ENCODE measurements at regions not wholly inside any gene's neighbourhood (a gene's known extent, or its start where the extent isn't known, plus 50 kb on each side); places are given as distances from the start of the nearest gene placed in this dataset.

- Histone ChIP-seq H3K27me3 (ENCODE audit: insufficient read depth, poor library complexity, severe bottlenecking) (no peaks in the 10 kb centered on the region), H3K27ac (replicated peaks) (no peak overlapping the region), H3K4me3 (replicated peaks; ENCODE audit: insufficient read depth, low read length) (no peak overlapping the region)
- peak in 1 of 2 experiments; percentile 40 for DNase-seq (ENCODE audit: low read depth in 1 of 2, low spot score in 1 of 2)
- TF ChIP-seq SPI1 (IDR thresholded peaks at IDR 0.05; ENCODE audit: borderline replicate concordance, low read depth), result no peak
These were observed 214.9 kb downstream of the HLX start for GRCh38 chr1:221093903-221094791.

GRCh38 chr1:221097479-221098281, 218.4 kb downstream of the HLX start:
- DNase-seq (ENCODE audit: low read depth in 1 of 2, low spot score in 1 of 2), result peak; percentile 85 to 87
- peak overlapping the region; percentile 38 for H3K27ac ChIP-seq (replicated peaks)

GRCh38 chr1:221098471-221099405, 219.5 kb downstream of the HLX start:
- Histone ChIP-seq H3K27ac (replicated peaks) (peak overlapping the region; percentile 36; the same call in 1 of the 2 replicates), H3K27me3 (ENCODE audit: insufficient read depth, poor library complexity, severe bottlenecking) (no peaks in the 10 kb centered on the region), H3K4me3 (replicated peaks; ENCODE audit: insufficient read depth, low read length) (no peak overlapping the region)
- no peak for TF ChIP-seq CTCF (IDR thresholded peaks at IDR 0.05; ENCODE audit: insufficient read depth, low read length)
- peak; percentile 43; the same call in 1 of the 2 replicates for TF ChIP-seq POLR2AphosphoS5 (IDR thresholded peaks at IDR 0.05; ENCODE audit: low read depth)
- peak; percentile 98 for TF ChIP-seq SPI1 (IDR thresholded peaks at IDR 0.05; ENCODE audit: borderline replicate concordance, low read depth)
- TF ChIP-seq GABPA (IDR thresholded peaks at IDR 0.05; ENCODE audit: low read depth), result 0 out of 2 replicates have a peak, but pooled peaks have one; percentile 19
- no peak for TF ChIP-seq REST (IDR thresholded peaks at IDR 0.05; ENCODE audit: insufficient replicate concordance, low read depth)
- peak in 1 of 2 experiments; percentile 63 for DNase-seq (ENCODE audit: low read depth in 1 of 2, low spot score in 1 of 2)

More at GRCh38 chr1:221097479-221098281, 218.4 kb downstream of the HLX start:
- TF ChIP-seq POLR2AphosphoS5 (IDR thresholded peaks at IDR 0.05; ENCODE audit: low read depth), result peak; percentile 89
- no peak for TF ChIP-seq CTCF (IDR thresholded peaks at IDR 0.05; ENCODE audit: insufficient read depth, low read length)
- TF ChIP-seq GABPA (IDR thresholded peaks at IDR 0.05; ENCODE audit: low read depth), result no peak
- TF ChIP-seq REST (IDR thresholded peaks at IDR 0.05; ENCODE audit: insufficient replicate concordance, low read depth), result peak; percentile 56
- no peak for TF ChIP-seq SPI1 (IDR thresholded peaks at IDR 0.05; ENCODE audit: borderline replicate concordance, low read depth)
- H3K4me3 ChIP-seq (replicated peaks; ENCODE audit: insufficient read depth, low read length), result no peak overlapping the region
- no peaks in the 10 kb centered on the region for H3K27me3 ChIP-seq (ENCODE audit: insufficient read depth, poor library complexity, severe bottlenecking)
